Hepatocyte (in vitro differentiated cells): ENCODE measurements at regions not wholly inside any gene's neighbourhood (a gene's known extent, or its start where the extent isn't known, plus 50 kb on each side); places are given as distances from the start of the nearest gene placed in this dataset.
"Not testable (repeated sequence)": the region's sequence is repeated elsewhere in the genome, so short reads cannot be mapped to it uniquely, and the experiment has no call there.

Experiments used
- DNase-seq: peaks from one replicate; pipeline ENCODE4 v3.0.0-alpha.2; 2016; ENCODE audit warnings: low spot score
- H2AFZ ChIP-seq: fragments of 200-600 bp; sonication (generic); 2 replicates; pipeline ENCODE4 v1.6.0; 2016; ENCODE audit warnings: antibody characterized with exemption, mild to moderate bottlenecking
- H3K27ac ChIP-seq: fragments of 200-600 bp; sonication (generic); 2 replicates; pipeline ENCODE4 v1.5.1; 2016; ENCODE audit warnings: mild to moderate bottlenecking
- H3K27me3 ChIP-seq: fragments of 200-600 bp; sonication (generic); 2 replicates; pipeline ENCODE4 v1.6.1; 2016
- H3K36me3 ChIP-seq: fragments of 200-600 bp; sonication (generic); replicated peaks from 2 replicates; pipeline ENCODE4 v1.5.1; 2016; ENCODE audit warnings: low read depth; ENCODE audit not compliant: insufficient read depth
- H3K4me1 ChIP-seq: fragments of 200-600 bp; sonication (generic); 2 replicates; pipeline ENCODE4 v1.5.1; 2016; ENCODE audit warnings: mild to moderate bottlenecking, moderate library complexity; ENCODE audit not compliant: insufficient read depth
- H3K4me2 ChIP-seq: fragments of 200-600 bp; sonication (generic); 2 replicates; pipeline ENCODE4 v1.6.0; 2016
- H3K4me3 ChIP-seq: fragments of 200-600 bp; sonication (generic); 2 replicates; pipeline ENCODE4 v1.5.1; 2016; ENCODE audit warnings: mild to moderate bottlenecking
- H3K79me2 ChIP-seq: fragments of 200-600 bp; sonication (generic); 2 replicates; pipeline ENCODE4 v1.6.0; 2017; ENCODE audit warnings: mild to moderate bottlenecking
- H3K9me2 ChIP-seq: fragments of 200-600 bp; sonication (generic); replicated peaks from 2 replicates; pipeline ENCODE4 v1.6.0; 2017; ENCODE audit warnings: mild to moderate bottlenecking; ENCODE audit not compliant: insufficient read depth
- H3K9me3 ChIP-seq: fragments of 200-600 bp; sonication (generic); 2 replicates; pipeline ENCODE4 v1.5.1; 2016; ENCODE audit warnings: low read depth, mild to moderate bottlenecking
- H4K20me1 ChIP-seq: fragments of 200-600 bp; sonication (generic); 2 replicates; pipeline ENCODE4 v1.6.0; 2016; ENCODE audit warnings: mild to moderate bottlenecking; ENCODE audit not compliant: insufficient read depth, poor library complexity, severe bottlenecking
- CTCF ChIP-seq: fragments of 200-600 bp; sonication (generic); IDR thresholded peaks from 2 replicates; pipeline ENCODE4 v1.5.1; 2016; ENCODE audit warnings: antibody characterized with exemption, mild to moderate bottlenecking; ENCODE audit not compliant: poor library complexity
- EZH2 ChIP-seq: fragments of 200-600 bp; sonication (generic); IDR thresholded peaks from 2 replicates; pipeline ENCODE4 v1.6.1; 2016; ENCODE audit warnings: antibody characterized with exemption, mild to moderate bottlenecking, borderline replicate concordance
- EZH2phosphoT487 ChIP-seq: fragments of 200-600 bp; sonication (generic); IDR thresholded peaks from one replicate; pipeline ENCODE4 v1.6.1; 2018; ENCODE audit warnings: antibody characterized with exemption, mild to moderate bottlenecking, low read depth, moderate library complexity; ENCODE audit not compliant: unreplicated experiment, severe bottlenecking
- WGBS: methylation state at CpG from one replicate; pipeline ENCODE4 v1.1.6; 2016; ENCODE audit warnings: low lambda C conversion rate; ENCODE audit errors: missing lambda C conversion rate; 5-methylcytosine and 5-hydroxymethylcytosine counted together

GRCh38 chr3:81072591-81072990 is 688.9 kb downstream of the GBE1 start:
- H3K4me3 ChIP-seq: no peak overlapping the region
- no peaks in the 10 kb centered on the region for H3K79me2 ChIP-seq
- no peaks in the 10 kb centered on the region for H3K27me3 ChIP-seq
- no peaks in the 10 kb centered on the region for H3K9me2 ChIP-seq
- H3K27ac ChIP-seq: no peak overlapping the region
- H3K36me3 ChIP-seq: no peaks in the 10 kb centered on the region
- no peak overlapping the region for H3K4me2 ChIP-seq
- H4K20me1 ChIP-seq: no peaks in the 10 kb centered on the region
- 78% methylated on average over 4 of the region's 4 CpGs for WGBS
- no peaks in the 10 kb centered on the region for H3K9me3 ChIP-seq
- H2AFZ ChIP-seq: no peak overlapping the region
- no peak for DNase-seq
- TF ChIP-seq EZH2: no peak
- TF ChIP-seq EZH2phosphoT487: no peak
- no peak for TF ChIP-seq CTCF
- no peaks in the 10 kb centered on the region for H3K4me1 ChIP-seq

- H4K20me1 ChIP-seq: no peaks in the 10 kb centered on the region
- no peaks in the 10 kb centered on the region for H3K9me2 ChIP-seq
- H3K4me3 ChIP-seq: no peak overlapping the region
- WGBS: 67% methylated on average over 1 of the region's 1 CpG
- H2AFZ ChIP-seq: no peak overlapping the region
- no peak overlapping the region for H3K27ac ChIP-seq
- no peaks in the 10 kb centered on the region for H3K36me3 ChIP-seq
- H3K4me2 ChIP-seq: no peak overlapping the region
- no peaks in the 10 kb centered on the region for H3K27me3 ChIP-seq
- DNase-seq: no peak
- no peaks in the 10 kb centered on the region for H3K79me2 ChIP-seq
- H3K9me3 ChIP-seq: no peaks in the 10 kb centered on the region
- no peaks in the 10 kb centered on the region for H3K4me1 ChIP-seq
- TF ChIP-seq EZH2 (no peak), EZH2phosphoT487 (no peak), CTCF (no peak)
These were observed 692.9 kb downstream of the GBE1 start for GRCh38 chr3:81068546-81068945.

GRCh38 chr3:81063896-81064295 is 697.5 kb downstream of the GBE1 start:
- H3K27me3 ChIP-seq: no peaks in the 10 kb centered on the region
- H3K9me3 ChIP-seq: no peaks in the 10 kb centered on the region
- TF ChIP-seq CTCF (no peak), EZH2phosphoT487 (no peak), EZH2 (no peak)
- no peak overlapping the region for H2AFZ ChIP-seq
- H3K4me2 ChIP-seq: no peak overlapping the region
- H3K27ac ChIP-seq: no peak overlapping the region
- no peaks in the 10 kb centered on the region for H3K9me2 ChIP-seq
- no peaks in the 10 kb centered on the region for H3K79me2 ChIP-seq
- no peaks in the 10 kb centered on the region for H4K20me1 ChIP-seq
- no peaks in the 10 kb centered on the region for H3K36me3 ChIP-seq
- no peak overlapping the region for H3K4me3 ChIP-seq
- peak; percentile 10 for DNase-seq
- no peaks in the 10 kb centered on the region for H3K4me1 ChIP-seq

GRCh38 chr3:81051133-81051532 is 710.3 kb downstream of the GBE1 start:
- H3K4me1 ChIP-seq, H3K27me3 ChIP-seq, H3K79me2 ChIP-seq, DNase-seq, H3K36me3 ChIP-seq, H3K27ac ChIP-seq, H3K9me3 ChIP-seq, H3K9me2 ChIP-seq, H3K4me2 ChIP-seq, H4K20me1 ChIP-seq, H3K4me3 ChIP-seq, H2AFZ ChIP-seq: not testable (repeated sequence)
- no CpG with 5 or more reads among the region's 2 CpGs for WGBS
